GM12878 (cell line): ENCODE measurements at regions not wholly inside any gene's neighbourhood (a gene's known extent, or its start where the extent isn't known, plus 50 kb on each side); places are given as distances from the start of the nearest gene placed in this dataset.

Source experiments
- CREM ChIP-seq: IDR thresholded peaks from 2 replicates; pipeline ENCODE4 v1.6.1; 2014; ENCODE audit warnings: antibody characterized with exemption, low read depth
- EGR1 ChIP-seq, 2 experiments: IDR thresholded peaks; 1 replicate in 1 of 2; 2 replicates in 1 of 2; pipeline ENCODE4 v1.6.1; 2011 to 2012; ENCODE audit warnings: low read depth in 2 of 2, low read length in 2 of 2, borderline replicate concordance in 1 of 2, mild to moderate bottlenecking in 1 of 2, moderate library complexity in 1 of 2
- EZH2 ChIP-seq: IDR thresholded peaks from 2 replicates; pipeline ENCODE4 v1.6.1; 2012; ENCODE audit warnings: low read depth, mild to moderate bottlenecking, control low read depth, inconsistent platforms, low read length, borderline replicate concordance; ENCODE audit not compliant: control insufficient read depth
- PML ChIP-seq: IDR thresholded peaks from 2 replicates; pipeline ENCODE4 v1.6.1; 2012; ENCODE audit warnings: low read length, inconsistent platforms
- POLR2A ChIP-seq: IDR thresholded peaks from 2 replicates; pipeline ENCODE4 v1.6.1; 2011; ENCODE audit warnings: low read depth, mild to moderate bottlenecking, low read length
- ZNF274 ChIP-seq: IDR thresholded peaks from one replicate; pipeline ENCODE4 v1.8.0; 2011; ENCODE audit not compliant: insufficient read length, insufficient read depth
- TF ChIP-seq, protein P1 (sequence below), 3 experiments: IDR thresholded peaks in 2 of 3; conservative IDR thresholded peaks in 1 of 3; 2 replicates each; pipeline ENCODE4 v1.5.1; 2011; ENCODE audit warnings: low read depth in 3 of 3, low read length in 3 of 3, mild to moderate bottlenecking in 3 of 3, control low read depth in 2 of 3, moderate library complexity in 2 of 3, inconsistent platforms in 1 of 3, mixed read lengths in 1 of 3; ENCODE audit not compliant: control insufficient read depth in 2 of 3, insufficient read depth in 1 of 3; ENCODE audit errors: extremely low read depth in 1 of 3
- TF ChIP-seq, protein P2 (sequence below): IDR thresholded peaks from 2 replicates; pipeline ENCODE4 v1.6.1; 2011; ENCODE audit warnings: low read depth, low read length, improper control_type of control experiment, borderline replicate concordance
- TF ChIP-seq, protein P3 (sequence below): IDR thresholded peaks from 2 replicates; pipeline ENCODE4 v1.6.1; 2012; ENCODE audit warnings: low read depth, low read length, improper control_type of control experiment
- TF ChIP-seq, protein P4 (sequence below): fragments of 450-650 bp; IDR thresholded peaks from 2 replicates; pipeline ENCODE4 v1.6.1; 2017; ENCODE audit warnings: mild to moderate bottlenecking, moderate library complexity

DNA sequence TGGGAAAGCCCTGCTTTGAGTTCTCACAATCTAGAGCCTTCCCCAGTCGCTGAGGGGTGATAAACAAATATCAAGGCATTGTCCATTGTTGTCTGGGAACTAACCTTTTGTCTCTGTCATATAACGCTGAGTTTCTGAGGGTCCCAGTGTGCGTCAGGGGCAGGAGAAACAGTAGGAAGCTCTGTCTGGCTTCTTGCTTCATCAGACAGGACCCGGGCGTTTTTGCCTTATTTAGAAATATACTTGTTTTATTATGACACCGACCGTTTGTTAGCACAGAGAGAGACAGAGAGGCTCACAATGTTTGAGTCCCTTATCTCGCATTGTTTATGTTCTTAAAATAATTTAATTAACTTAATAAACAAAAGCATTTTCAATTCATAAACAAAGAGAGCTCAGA, 204.9 kb upstream of the GAS1 start:
- TF ChIP-seq, protein P1, sequence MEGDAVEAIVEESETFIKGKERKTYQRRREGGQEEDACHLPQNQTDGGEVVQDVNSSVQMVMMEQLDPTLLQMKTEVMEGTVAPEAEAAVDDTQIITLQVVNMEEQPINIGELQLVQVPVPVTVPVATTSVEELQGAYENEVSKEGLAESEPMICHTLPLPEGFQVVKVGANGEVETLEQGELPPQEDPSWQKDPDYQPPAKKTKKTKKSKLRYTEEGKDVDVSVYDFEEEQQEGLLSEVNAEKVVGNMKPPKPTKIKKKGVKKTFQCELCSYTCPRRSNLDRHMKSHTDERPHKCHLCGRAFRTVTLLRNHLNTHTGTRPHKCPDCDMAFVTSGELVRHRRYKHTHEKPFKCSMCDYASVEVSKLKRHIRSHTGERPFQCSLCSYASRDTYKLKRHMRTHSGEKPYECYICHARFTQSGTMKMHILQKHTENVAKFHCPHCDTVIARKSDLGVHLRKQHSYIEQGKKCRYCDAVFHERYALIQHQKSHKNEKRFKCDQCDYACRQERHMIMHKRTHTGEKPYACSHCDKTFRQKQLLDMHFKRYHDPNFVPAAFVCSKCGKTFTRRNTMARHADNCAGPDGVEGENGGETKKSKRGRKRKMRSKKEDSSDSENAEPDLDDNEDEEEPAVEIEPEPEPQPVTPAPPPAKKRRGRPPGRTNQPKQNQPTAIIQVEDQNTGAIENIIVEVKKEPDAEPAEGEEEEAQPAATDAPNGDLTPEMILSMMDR (IDR thresholded peaks at IDR 0.05 in 2 of 3, conservative IDR thresholded peaks at IDR 0.05 in 1 of 3; ENCODE audit: control insufficient read depth in 2 of 3, extremely low read depth in 1 of 3, insufficient read depth in 1 of 3, low read depth in 3 of 3, low read length in 3 of 3), result no peak
- TF ChIP-seq PML (no peak), CREM (no peak), EZH2 (no peak), POLR2A (no peak), EGR1 (IDR thresholded peaks at IDR 0.05; ENCODE audit: borderline replicate concordance in 1 of 2, low read depth in 2 of 2, low read length in 2 of 2) (no peak), ZNF274 (no peak)
- TF ChIP-seq, protein P2, sequence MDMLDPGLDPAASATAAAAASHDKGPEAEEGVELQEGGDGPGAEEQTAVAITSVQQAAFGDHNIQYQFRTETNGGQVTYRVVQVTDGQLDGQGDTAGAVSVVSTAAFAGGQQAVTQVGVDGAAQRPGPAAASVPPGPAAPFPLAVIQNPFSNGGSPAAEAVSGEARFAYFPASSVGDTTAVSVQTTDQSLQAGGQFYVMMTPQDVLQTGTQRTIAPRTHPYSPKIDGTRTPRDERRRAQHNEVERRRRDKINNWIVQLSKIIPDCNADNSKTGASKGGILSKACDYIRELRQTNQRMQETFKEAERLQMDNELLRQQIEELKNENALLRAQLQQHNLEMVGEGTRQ, result no peak
- TF ChIP-seq, protein P3, sequence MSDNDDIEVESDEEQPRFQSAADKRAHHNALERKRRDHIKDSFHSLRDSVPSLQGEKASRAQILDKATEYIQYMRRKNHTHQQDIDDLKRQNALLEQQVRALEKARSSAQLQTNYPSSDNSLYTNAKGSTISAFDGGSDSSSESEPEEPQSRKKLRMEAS, result no peak
- TF ChIP-seq, protein P4, sequence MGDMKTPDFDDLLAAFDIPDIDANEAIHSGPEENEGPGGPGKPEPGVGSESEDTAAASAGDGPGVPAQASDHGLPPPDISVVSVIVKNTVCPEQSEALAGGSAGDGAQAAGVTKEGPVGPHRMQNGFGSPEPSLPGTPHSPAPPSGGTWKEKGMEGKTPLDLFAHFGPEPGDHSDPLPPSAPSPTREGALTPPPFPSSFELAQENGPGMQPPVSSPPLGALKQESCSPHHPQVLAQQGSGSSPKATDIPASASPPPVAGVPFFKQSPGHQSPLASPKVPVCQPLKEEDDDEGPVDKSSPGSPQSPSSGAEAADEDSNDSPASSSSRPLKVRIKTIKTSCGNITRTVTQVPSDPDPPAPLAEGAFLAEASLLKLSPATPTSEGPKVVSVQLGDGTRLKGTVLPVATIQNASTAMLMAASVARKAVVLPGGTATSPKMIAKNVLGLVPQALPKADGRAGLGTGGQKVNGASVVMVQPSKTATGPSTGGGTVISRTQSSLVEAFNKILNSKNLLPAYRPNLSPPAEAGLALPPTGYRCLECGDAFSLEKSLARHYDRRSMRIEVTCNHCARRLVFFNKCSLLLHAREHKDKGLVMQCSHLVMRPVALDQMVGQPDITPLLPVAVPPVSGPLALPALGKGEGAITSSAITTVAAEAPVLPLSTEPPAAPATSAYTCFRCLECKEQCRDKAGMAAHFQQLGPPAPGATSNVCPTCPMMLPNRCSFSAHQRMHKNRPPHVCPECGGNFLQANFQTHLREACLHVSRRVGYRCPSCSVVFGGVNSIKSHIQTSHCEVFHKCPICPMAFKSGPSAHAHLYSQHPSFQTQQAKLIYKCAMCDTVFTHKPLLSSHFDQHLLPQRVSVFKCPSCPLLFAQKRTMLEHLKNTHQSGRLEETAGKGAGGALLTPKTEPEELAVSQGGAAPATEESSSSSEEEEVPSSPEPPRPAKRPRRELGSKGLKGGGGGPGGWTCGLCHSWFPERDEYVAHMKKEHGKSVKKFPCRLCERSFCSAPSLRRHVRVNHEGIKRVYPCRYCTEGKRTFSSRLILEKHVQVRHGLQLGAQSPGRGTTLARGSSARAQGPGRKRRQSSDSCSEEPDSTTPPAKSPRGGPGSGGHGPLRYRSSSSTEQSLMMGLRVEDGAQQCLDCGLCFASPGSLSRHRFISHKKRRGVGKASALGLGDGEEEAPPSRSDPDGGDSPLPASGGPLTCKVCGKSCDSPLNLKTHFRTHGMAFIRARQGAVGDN, result no peak
